ENCODE measurements at regions not wholly inside any gene's neighbourhood (a gene's known extent, or its start where the extent isn't known, plus 50 kb on each side); places are given as distances from the start of the nearest gene placed in this dataset.

- Histone ChIP-seq H3K9me3 (no peaks in the 10 kb centered on the region), H3K36me3 (ENCODE audit: control insufficient read depth in 2 of 2, extremely low read depth in 1 of 2, insufficient read depth in 1 of 2, low read length in 1 of 2) (no peaks in the 10 kb centered on the region), H3K4me3 (ENCODE audit: control insufficient read depth in 1 of 2, extremely low read depth in 1 of 2, low read length in 1 of 2) (no peak overlapping the region), H3K27me3 (replicated peaks in 1 of 2; ENCODE audit: control insufficient read depth in 2 of 2, extremely low read depth in 1 of 2, insufficient read depth in 2 of 2, low read length in 1 of 2) (peaks cover 0 to 9% of the 10 kb centered on the region in 2 experiments), H3K4me1 (ENCODE audit: control insufficient read depth in 1 of 2, extremely low read depth in 1 of 2, insufficient read depth in 2 of 2, low read length in 2 of 2) (peaks cover 0 to under 1% of the 10 kb centered on the region in 2 experiments), H3K27ac (ENCODE audit: low read length) (no peak overlapping the region)
- Mint-ChIP-seq H3K27ac (no peak overlapping the region), H3K36me3 (no peaks in the 10 kb centered on the region), H3K4me1 (no peaks in the 10 kb centered on the region), H3K4me3 (no peak overlapping the region), H3K27me3 (peaks cover 0 to 10% of the 10 kb centered on the region in 2 donors), H3K9me3 (no peaks in the 10 kb centered on the region)
- ATAC-seq (replicated peaks in 1 of 4) (no peak), DNase-seq (no peak)
- WGBS (ENCODE audit: insufficient coverage) = no CpG with 5 or more reads among the region's 1 CpG
- CTCF ChIA-PET = no interaction called here
- POLR2A ChIA-PET = no interaction called here
Measured at GRCh38 chr18:10094655-10095054, 180.8 kb downstream of the VAPA start.

GRCh38 chr18:10095356-10095755, 181.5 kb downstream of the VAPA start:
- no peak overlapping the region for H3K27ac ChIP-seq (ENCODE audit: low read length)
- CTCF ChIA-PET = no interaction called here
- Mint-ChIP-seq H3K36me3 (no peaks in the 10 kb centered on the region), H3K4me1 (no peaks in the 10 kb centered on the region), H3K9me3 (no peaks in the 10 kb centered on the region), H3K27ac (no peak overlapping the region), H3K27me3 (peaks cover 0 to 8% of the 10 kb centered on the region in 2 donors), H3K4me3 (no peak overlapping the region)
- H3K4me3 ChIP-seq (ENCODE audit: control insufficient read depth in 1 of 2, extremely low read depth in 1 of 2, low read length in 1 of 2) = no peak overlapping the region
- POLR2A ChIA-PET = no interaction called here
- no peaks in the 10 kb centered on the region for H3K4me1 ChIP-seq (ENCODE audit: control insufficient read depth in 1 of 2, extremely low read depth in 1 of 2, insufficient read depth in 2 of 2, low read length in 2 of 2)
- ATAC-seq (replicated peaks in 1 of 4) (no peak), DNase-seq (no peak)
- H3K36me3 ChIP-seq (ENCODE audit: control insufficient read depth in 2 of 2, extremely low read depth in 1 of 2, insufficient read depth in 1 of 2, low read length in 1 of 2) = no peaks in the 10 kb centered on the region
- H3K27me3 ChIP-seq (replicated peaks in 1 of 2; ENCODE audit: control insufficient read depth in 2 of 2, extremely low read depth in 1 of 2, insufficient read depth in 2 of 2, low read length in 1 of 2) = peaks cover 0 to 6% of the 10 kb centered on the region in 2 experiments
- no CpG with 5 or more reads among the region's 3 CpGs for WGBS (ENCODE audit: insufficient coverage)
- H3K9me3 ChIP-seq = no peaks in the 10 kb centered on the region

DNA sequence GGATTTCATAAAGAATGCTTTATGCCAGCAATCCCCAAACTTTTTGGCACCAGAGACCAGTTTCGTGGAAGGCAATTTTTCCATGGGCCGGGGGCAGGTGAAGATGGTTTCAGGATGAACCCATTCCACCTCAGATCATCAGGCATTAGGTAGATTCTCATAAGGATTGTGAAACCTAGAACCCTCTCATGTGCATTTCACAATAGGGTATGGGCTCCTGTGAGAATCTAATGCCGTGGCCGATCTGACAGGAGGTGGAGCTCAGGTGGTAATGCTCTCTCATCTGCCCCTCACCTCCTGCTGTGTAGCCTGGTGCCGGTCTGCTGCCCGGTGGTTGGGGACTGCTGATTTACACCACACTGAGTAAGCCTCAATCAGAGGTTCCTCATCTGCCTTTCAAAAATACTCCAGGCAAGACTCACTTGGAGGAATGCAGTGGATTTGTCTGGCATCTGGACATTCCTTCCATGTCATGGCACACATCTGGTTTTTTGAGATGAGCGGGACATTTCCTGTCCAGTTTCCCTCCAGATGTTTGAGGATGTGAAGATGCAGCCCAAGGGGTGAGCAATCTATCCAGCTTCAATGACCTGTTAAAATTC, 185.8 kb downstream of the VAPA start:
- H3K4me1 ChIP-seq (ENCODE audit: control insufficient read depth in 1 of 2, extremely low read depth in 1 of 2, insufficient read depth in 2 of 2, low read length in 2 of 2) = no peaks in the 10 kb centered on the region
- H3K9me3 ChIP-seq = no peaks in the 10 kb centered on the region
- H3K27ac Mint-ChIP-seq = no peak overlapping the region
- no peaks in the 10 kb centered on the region for H3K36me3 ChIP-seq (ENCODE audit: control insufficient read depth in 2 of 2, extremely low read depth in 1 of 2, insufficient read depth in 1 of 2, low read length in 1 of 2)
- no peaks in the 10 kb centered on the region for H3K27me3 ChIP-seq (replicated peaks in 1 of 2; ENCODE audit: control insufficient read depth in 2 of 2, extremely low read depth in 1 of 2, insufficient read depth in 2 of 2, low read length in 1 of 2)
- POLR2A ChIA-PET = no interaction called here
- no peaks in the 10 kb centered on the region for H3K4me1 Mint-ChIP-seq
- CTCF ChIA-PET = no interaction called here
- H3K4me3 Mint-ChIP-seq = no peak overlapping the region
- ATAC-seq (replicated peaks in 1 of 4) = no peak
- no peak overlapping the region for H3K27ac ChIP-seq (ENCODE audit: low read length)
- no peaks in the 10 kb centered on the region for H3K27me3 Mint-ChIP-seq
- peaks cover 0 to under 1% (median 0%) of the 10 kb centered on the region in 3 donors for H3K9me3 Mint-ChIP-seq
- no peak for DNase-seq
- H3K4me3 ChIP-seq (ENCODE audit: control insufficient read depth in 1 of 2, extremely low read depth in 1 of 2, low read length in 1 of 2) = no peak overlapping the region
- H3K36me3 Mint-ChIP-seq = no peaks in the 10 kb centered on the region
- WGBS (ENCODE audit: insufficient coverage) = 80% methylated on average over 2 of the region's 7 CpGs

DNA sequence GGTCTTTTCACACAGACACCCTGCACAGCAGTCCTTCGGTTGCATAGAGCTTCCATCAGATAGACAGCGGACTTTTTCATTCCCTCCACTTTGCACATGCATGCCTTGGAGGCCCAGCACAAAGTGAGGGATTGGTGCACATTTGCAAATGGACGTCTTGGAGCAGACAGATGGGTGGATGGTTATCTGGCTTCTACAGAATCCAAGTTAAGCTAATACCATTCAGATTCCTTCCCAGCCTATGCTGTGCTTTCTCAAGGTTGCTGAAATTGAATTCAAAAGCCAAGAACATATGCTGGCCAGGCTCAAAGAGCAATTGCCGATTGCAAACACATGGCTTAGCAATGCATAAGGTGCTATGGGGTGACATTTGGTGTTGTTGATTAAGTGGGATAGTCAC, 186.4 kb downstream of the VAPA start:
- H3K4me3 ChIP-seq (ENCODE audit: control insufficient read depth in 1 of 2, extremely low read depth in 1 of 2, low read length in 1 of 2) = no peak overlapping the region
- DNase-seq (no peak), ATAC-seq (replicated peaks in 1 of 4) (no peak)
- no peaks in the 10 kb centered on the region for H3K27me3 ChIP-seq (replicated peaks in 1 of 2; ENCODE audit: control insufficient read depth in 2 of 2, extremely low read depth in 1 of 2, insufficient read depth in 2 of 2, low read length in 1 of 2)
- H3K27ac ChIP-seq (ENCODE audit: low read length) = no peak overlapping the region
- Mint-ChIP-seq H3K4me3 (no peak overlapping the region), H3K36me3 (no peaks in the 10 kb centered on the region), H3K4me1 (no peaks in the 10 kb centered on the region), H3K27me3 (no peaks in the 10 kb centered on the region), H3K27ac (no peak overlapping the region), H3K9me3 (peaks cover 2 to 6% (median 3%) of the 10 kb centered on the region in 3 donors)
- ChIA-PET CTCF (no interaction called here), POLR2A (no interaction called here)
- no peaks in the 10 kb centered on the region for H3K4me1 ChIP-seq (ENCODE audit: control insufficient read depth in 1 of 2, extremely low read depth in 1 of 2, insufficient read depth in 2 of 2, low read length in 2 of 2)
- H3K36me3 ChIP-seq (ENCODE audit: control insufficient read depth in 2 of 2, extremely low read depth in 1 of 2, insufficient read depth in 1 of 2, low read length in 1 of 2) = no peaks in the 10 kb centered on the region
- no peaks in the 10 kb centered on the region for H3K9me3 ChIP-seq
- no CpG with 5 or more reads among the region's 4 CpGs for WGBS (ENCODE audit: insufficient coverage)

DNA sequence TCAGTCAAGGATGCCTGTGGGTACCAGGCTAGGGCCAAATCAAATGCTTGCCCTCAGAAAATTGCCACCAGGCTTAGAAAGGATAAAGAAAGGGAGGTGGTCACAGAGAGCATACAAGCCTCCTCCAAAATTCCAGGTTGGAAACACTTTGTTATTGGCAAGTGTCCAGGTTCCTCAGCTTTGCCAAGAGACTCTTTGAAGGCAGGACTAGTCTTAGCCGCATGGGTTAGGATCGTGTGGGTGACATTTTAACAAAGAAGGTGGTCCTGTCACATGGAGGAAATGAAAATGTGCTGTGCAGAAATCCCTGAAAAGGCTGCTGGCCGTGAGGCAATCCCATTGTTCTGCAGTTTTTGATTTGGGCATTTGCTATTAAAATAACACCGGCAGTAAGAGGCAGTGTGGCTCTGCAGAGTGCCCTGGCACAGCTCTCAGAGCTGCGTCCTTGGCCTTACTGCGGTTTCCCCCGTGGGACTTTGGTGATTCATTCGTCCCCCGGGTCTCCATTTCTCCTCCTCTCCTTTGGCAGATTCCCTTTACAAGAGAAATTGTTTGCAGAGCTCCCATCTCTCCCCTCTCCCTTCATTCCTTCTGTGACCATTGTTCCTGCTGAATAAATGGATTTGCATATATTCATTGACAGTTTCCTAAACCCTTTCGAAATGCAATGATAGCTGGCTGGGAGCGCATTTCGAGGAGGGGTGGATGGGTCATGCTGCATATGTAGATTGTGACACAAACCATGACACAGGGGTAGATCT, 187.3 kb downstream of the VAPA start:
- no peak overlapping the region for H3K27ac ChIP-seq (ENCODE audit: low read length)
- Mint-ChIP-seq H3K9me3 (peaks cover 5 to 14% (median 5%) of the 10 kb centered on the region in 3 donors), H3K27me3 (no peaks in the 10 kb centered on the region), H3K4me1 (no peaks in the 10 kb centered on the region), H3K4me3 (no peak overlapping the region), H3K27ac (no peak overlapping the region), H3K36me3 (no peaks in the 10 kb centered on the region)
- ChIA-PET CTCF (no interaction called here), POLR2A (no interaction called here)
- 68% methylated on average over 11 of the region's 12 CpGs for WGBS (ENCODE audit: insufficient coverage)
- H3K27me3 ChIP-seq (replicated peaks in 1 of 2; ENCODE audit: control insufficient read depth in 2 of 2, extremely low read depth in 1 of 2, insufficient read depth in 2 of 2, low read length in 1 of 2) = no peaks in the 10 kb centered on the region
- ATAC-seq (replicated peaks in 1 of 4) (no peak), DNase-seq (no peak)
- no peaks in the 10 kb centered on the region for H3K9me3 ChIP-seq
- no peaks in the 10 kb centered on the region for H3K36me3 ChIP-seq (ENCODE audit: control insufficient read depth in 2 of 2, extremely low read depth in 1 of 2, insufficient read depth in 1 of 2, low read length in 1 of 2)
- no peaks in the 10 kb centered on the region for H3K4me1 ChIP-seq (ENCODE audit: control insufficient read depth in 1 of 2, extremely low read depth in 1 of 2, insufficient read depth in 2 of 2, low read length in 2 of 2)
- no peak overlapping the region for H3K4me3 ChIP-seq (ENCODE audit: control insufficient read depth in 1 of 2, extremely low read depth in 1 of 2, low read length in 1 of 2)

DNA sequence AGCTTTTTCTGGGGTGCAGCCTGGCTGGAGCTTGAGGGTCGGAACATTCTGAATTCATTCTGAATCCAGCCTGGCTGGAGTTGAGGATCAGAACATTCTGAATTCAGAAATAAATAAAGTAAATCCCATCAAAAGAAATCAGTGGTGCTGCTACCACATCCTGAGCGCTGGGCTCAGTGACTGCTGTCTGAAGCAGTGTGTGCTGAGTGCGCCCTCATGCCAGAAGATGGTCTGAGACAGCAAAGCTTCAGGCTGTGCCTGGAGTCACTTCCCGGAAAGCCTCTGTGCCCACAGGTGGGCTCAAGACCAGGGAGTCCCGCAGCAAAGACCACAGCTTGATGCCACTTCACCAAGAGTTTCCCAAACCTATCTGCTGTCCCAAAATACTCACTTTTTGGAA, 187.9 kb downstream of the VAPA start:
- Mint-ChIP-seq H3K27me3 (no peaks in the 10 kb centered on the region), H3K4me1 (no peaks in the 10 kb centered on the region), H3K4me3 (no peak overlapping the region), H3K27ac (no peak overlapping the region), H3K36me3 (no peaks in the 10 kb centered on the region), H3K9me3 (peaks cover 5 to 14% (median 5%) of the 10 kb centered on the region in 3 donors)
- DNase-seq (no peak), ATAC-seq (replicated peaks in 1 of 4) (no peak)
- no peaks in the 10 kb centered on the region for H3K36me3 ChIP-seq (ENCODE audit: control insufficient read depth in 2 of 2, extremely low read depth in 1 of 2, insufficient read depth in 1 of 2, low read length in 1 of 2)
- H3K4me1 ChIP-seq (ENCODE audit: control insufficient read depth in 1 of 2, extremely low read depth in 1 of 2, insufficient read depth in 2 of 2, low read length in 2 of 2) = no peaks in the 10 kb centered on the region
- ChIA-PET CTCF (no interaction called here), POLR2A (no interaction called here)
- 56% methylated on average over 3 of the region's 5 CpGs for WGBS (ENCODE audit: insufficient coverage)
- H3K27ac ChIP-seq (ENCODE audit: low read length) = no peak overlapping the region
- H3K4me3 ChIP-seq (ENCODE audit: control insufficient read depth in 1 of 2, extremely low read depth in 1 of 2, low read length in 1 of 2) = no peak overlapping the region
- no peaks in the 10 kb centered on the region for H3K9me3 ChIP-seq
- H3K27me3 ChIP-seq (replicated peaks in 1 of 2; ENCODE audit: control insufficient read depth in 2 of 2, extremely low read depth in 1 of 2, insufficient read depth in 2 of 2, low read length in 1 of 2) = no peaks in the 10 kb centered on the region

Measured in T-cell (primary cell).